ENCODE measurements at regions not wholly inside any gene's neighbourhood (a gene's known extent, or its start where the extent isn't known, plus 50 kb on each side); places are given as distances from the start of the nearest gene placed in this dataset.

DNA sequence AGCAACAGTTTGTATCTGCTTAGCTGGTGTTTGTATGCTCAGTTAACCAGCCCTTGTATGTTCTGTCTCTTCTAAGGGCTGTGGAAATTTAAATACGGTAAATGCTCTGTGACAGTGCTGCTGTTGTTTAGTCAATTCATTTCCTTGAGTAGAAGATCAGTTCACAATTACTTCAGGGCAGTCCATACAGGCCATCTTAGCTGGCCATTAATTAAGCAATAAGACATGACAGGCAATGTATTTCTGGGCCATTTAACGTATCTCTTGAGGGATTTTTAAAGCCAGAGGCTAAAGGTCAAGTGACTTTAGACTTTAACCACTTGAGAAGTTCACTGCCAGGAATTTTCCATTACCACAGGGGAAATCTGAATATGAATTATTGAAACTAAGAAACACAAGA is 351.8 kb downstream of the ZIC1 start:
- H3K27me3 Mint-ChIP-seq: no peaks in the 10 kb centered on the region
- H3K36me3 Mint-ChIP-seq (ENCODE audit: low read depth): no peaks in the 10 kb centered on the region
- intact Hi-C loops (cut with DNase I, micrococcal nuclease): no loop called here
- peaks cover 6% of the 10 kb centered on the region for H3K9me3 Mint-ChIP-seq
- no peak overlapping the region for H3K4me3 Mint-ChIP-seq
- H3K4me3 ChIP-seq (ENCODE audit: low read length): no peak overlapping the region
- H3K27ac ChIP-seq (ENCODE audit: low read depth in 1 of 2, low read length in 2 of 2): no peak overlapping the region
- DNase-seq (no peak), ATAC-seq (ENCODE audit: poor library complexity) (no peak)
- no peaks in the 10 kb centered on the region for H3K4me1 ChIP-seq (ENCODE audit: insufficient read depth, low read length)
- H3K36me3 ChIP-seq (ENCODE audit: insufficient read depth, low read length): no peaks in the 10 kb centered on the region
- TF ChIP-seq, protein P1, sequence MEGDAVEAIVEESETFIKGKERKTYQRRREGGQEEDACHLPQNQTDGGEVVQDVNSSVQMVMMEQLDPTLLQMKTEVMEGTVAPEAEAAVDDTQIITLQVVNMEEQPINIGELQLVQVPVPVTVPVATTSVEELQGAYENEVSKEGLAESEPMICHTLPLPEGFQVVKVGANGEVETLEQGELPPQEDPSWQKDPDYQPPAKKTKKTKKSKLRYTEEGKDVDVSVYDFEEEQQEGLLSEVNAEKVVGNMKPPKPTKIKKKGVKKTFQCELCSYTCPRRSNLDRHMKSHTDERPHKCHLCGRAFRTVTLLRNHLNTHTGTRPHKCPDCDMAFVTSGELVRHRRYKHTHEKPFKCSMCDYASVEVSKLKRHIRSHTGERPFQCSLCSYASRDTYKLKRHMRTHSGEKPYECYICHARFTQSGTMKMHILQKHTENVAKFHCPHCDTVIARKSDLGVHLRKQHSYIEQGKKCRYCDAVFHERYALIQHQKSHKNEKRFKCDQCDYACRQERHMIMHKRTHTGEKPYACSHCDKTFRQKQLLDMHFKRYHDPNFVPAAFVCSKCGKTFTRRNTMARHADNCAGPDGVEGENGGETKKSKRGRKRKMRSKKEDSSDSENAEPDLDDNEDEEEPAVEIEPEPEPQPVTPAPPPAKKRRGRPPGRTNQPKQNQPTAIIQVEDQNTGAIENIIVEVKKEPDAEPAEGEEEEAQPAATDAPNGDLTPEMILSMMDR (IDR thresholded peaks at IDR 0.05): no peak
- no peaks in the 10 kb centered on the region for H3K4me1 Mint-ChIP-seq (ENCODE audit: low read depth)
- no peaks in the 10 kb centered on the region for H3K9me3 ChIP-seq (ENCODE audit: control insufficient read depth in 1 of 2, insufficient read depth in 1 of 2, low read length in 2 of 2)
- CTCF ChIA-PET: no interaction called here
- H3K27ac Mint-ChIP-seq: no peak overlapping the region
- H3K27me3 ChIP-seq (ENCODE audit: control insufficient read depth in 1 of 2, insufficient read depth in 2 of 2, low read length in 2 of 2): no peaks in the 10 kb centered on the region
- POLR2A ChIA-PET: no interaction called here

DNA sequence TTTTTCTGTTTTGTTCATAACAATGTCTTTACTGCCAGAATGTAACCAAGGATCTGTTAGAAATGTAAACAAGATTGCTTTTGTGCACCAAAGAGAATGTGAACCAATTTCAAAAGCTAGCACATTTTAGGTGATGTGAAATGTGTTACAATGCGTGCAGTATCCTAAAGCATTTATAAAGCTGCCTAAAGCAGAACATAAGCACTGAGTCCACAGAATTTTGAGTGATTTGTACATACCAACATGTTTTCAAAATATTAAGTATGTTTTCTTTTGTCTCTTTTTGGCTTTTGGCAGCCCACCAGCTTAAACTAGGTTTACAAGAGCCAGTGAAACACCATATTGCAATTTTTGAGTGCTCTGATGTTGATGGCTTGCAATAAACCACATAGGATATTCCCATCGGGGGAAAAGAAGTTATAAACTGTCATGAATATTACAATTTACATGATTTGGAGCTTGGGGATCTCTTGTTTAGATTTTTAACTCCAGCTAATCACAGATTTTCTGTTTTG is 364.0 kb downstream of the ZIC1 start:
- CTCF ChIA-PET: interaction anchor here (1.4 kb wide), 1 partner anchor 9 kb away, joined by 3 read pairs; no protein-coding TSS in a partner anchor
- Histone ChIP-seq H3K27ac (ENCODE audit: low read depth in 1 of 2, low read length in 2 of 2) (no peak overlapping the region), H3K4me1 (ENCODE audit: insufficient read depth, low read length) (no peaks in the 10 kb centered on the region), H3K27me3 (ENCODE audit: control insufficient read depth in 1 of 2, insufficient read depth in 2 of 2, low read length in 2 of 2) (no peaks in the 10 kb centered on the region), H3K4me3 (ENCODE audit: low read length) (no peak overlapping the region), H3K9me3 (ENCODE audit: control insufficient read depth in 1 of 2, insufficient read depth in 1 of 2, low read length in 2 of 2) (no peaks in the 10 kb centered on the region), H3K36me3 (ENCODE audit: insufficient read depth, low read length) (no peaks in the 10 kb centered on the region)
- intact Hi-C loops (cut with DNase I, micrococcal nuclease): no loop called here
- H3K9me3 Mint-ChIP-seq: peaks cover 5% of the 10 kb centered on the region
- TF ChIP-seq, protein P1 (IDR thresholded peaks at IDR 0.05): no peak
- DNase-seq (no peak), ATAC-seq (ENCODE audit: poor library complexity) (no peak)
- no peaks in the 10 kb centered on the region for H3K4me1 Mint-ChIP-seq (ENCODE audit: low read depth)
- H3K4me3 Mint-ChIP-seq: no peak overlapping the region
- POLR2A ChIA-PET: no interaction called here
- no peaks in the 10 kb centered on the region for H3K36me3 Mint-ChIP-seq (ENCODE audit: low read depth)
- H3K27me3 Mint-ChIP-seq: no peaks in the 10 kb centered on the region
- no peak overlapping the region for H3K27ac Mint-ChIP-seq

DNA sequence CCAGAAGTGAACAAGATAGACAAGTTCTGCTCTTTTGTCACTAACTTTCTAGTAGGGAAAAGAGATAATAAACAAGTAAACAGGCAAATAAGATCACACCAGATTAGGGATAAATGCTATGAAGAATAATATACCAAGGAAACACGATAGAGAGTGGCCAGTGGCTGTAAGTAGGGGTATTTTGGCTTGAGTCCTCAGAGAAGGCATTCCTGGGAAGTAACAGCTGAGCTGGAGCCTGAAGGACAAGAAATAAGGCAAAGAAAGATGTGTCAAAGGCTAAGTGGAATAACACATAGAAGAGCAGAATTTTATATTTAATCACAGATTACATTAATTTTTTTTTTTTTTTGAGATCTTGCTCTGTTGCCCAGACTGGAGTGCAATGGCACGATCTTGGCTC is 366.2 kb downstream of the ZIC1 start:
- H3K4me3 ChIP-seq (ENCODE audit: low read length): no peak overlapping the region
- no peaks in the 10 kb centered on the region for H3K36me3 Mint-ChIP-seq (ENCODE audit: low read depth)
- H3K4me1 Mint-ChIP-seq (ENCODE audit: low read depth): no peaks in the 10 kb centered on the region
- H3K27ac Mint-ChIP-seq: no peak overlapping the region
- no peaks in the 10 kb centered on the region for H3K4me1 ChIP-seq (ENCODE audit: insufficient read depth, low read length)
- no peaks in the 10 kb centered on the region for H3K9me3 Mint-ChIP-seq
- DNase-seq: no peak
- H3K27ac ChIP-seq (ENCODE audit: low read depth in 1 of 2, low read length in 2 of 2): no peak overlapping the region
- TF ChIP-seq, protein P1 (IDR thresholded peaks at IDR 0.05): no peak
- intact Hi-C loops (cut with DNase I, micrococcal nuclease): no loop called here
- ChIA-PET CTCF (no interaction called here), POLR2A (no interaction called here)
- H3K27me3 Mint-ChIP-seq: no peaks in the 10 kb centered on the region
- H3K36me3 ChIP-seq (ENCODE audit: insufficient read depth, low read length): no peaks in the 10 kb centered on the region
- ATAC-seq (ENCODE audit: poor library complexity): no peak
- H3K4me3 Mint-ChIP-seq: no peak overlapping the region
- no peaks in the 10 kb centered on the region for H3K9me3 ChIP-seq (ENCODE audit: control insufficient read depth in 1 of 2, insufficient read depth in 1 of 2, low read length in 2 of 2)
- no peaks in the 10 kb centered on the region for H3K27me3 ChIP-seq (ENCODE audit: control insufficient read depth in 1 of 2, insufficient read depth in 2 of 2, low read length in 2 of 2)

All from CD4-positive, alpha-beta T cell (primary cell).